ENCODE measurements at regions not wholly inside any gene's neighbourhood (a gene's known extent, or its start where the extent isn't known, plus 50 kb on each side); places are given as distances from the start of the nearest gene placed in this dataset.

GRCh38 chr1:96349896-96350295, 371.7 kb upstream of the PTBP2 start:
- no peak for DNase-seq
- Histone ChIP-seq H3K36me3 (no peaks in the 10 kb centered on the region), H3K27ac (no peak overlapping the region), H3K4me3 (no peak overlapping the region), H3K9me3 (no peaks in the 10 kb centered on the region), H3K27me3 (no peaks in the 10 kb centered on the region), H3K4me1 (no peaks in the 10 kb centered on the region)
- WGBS, 2 donors (ENCODE audit: low coverage in 1 of 2), result 78% methylated on average over 4 of the region's 4 CpGs; no CpG with 5 or more reads in 1 of the 2 donors
- TF ChIP-seq POLR2AphosphoS5 (IDR thresholded peaks at IDR 0.05), result no peak
- no peak for TF ChIP-seq EP300 (IDR thresholded peaks at IDR 0.05; ENCODE audit: low read depth)
- TF ChIP-seq POLR2A (IDR thresholded peaks at IDR 0.05), result no peak
- TF ChIP-seq CTCF (IDR thresholded peaks at IDR 0.05), result no peak
- intact Hi-C loops (cut with DNase I; ENCODE audit: low total_unique reads), result no loop called here
- in situ Hi-C loops (cut with MboI; ENCODE audit: low pct_ligation_motif_present in 1 of 4, low pct_unique_long_range_greater_than_20kb in 1 of 4, low sequenced_read_pairs in 3 of 4), result no loop called here

- WGBS, 2 donors (ENCODE audit: low coverage in 1 of 2), result 50% methylated on average over 2 of the region's 2 CpGs; no CpG with 5 or more reads in 1 of the 2 donors
- in situ Hi-C loops (cut with MboI; ENCODE audit: low pct_ligation_motif_present in 1 of 4, low pct_unique_long_range_greater_than_20kb in 1 of 4, low sequenced_read_pairs in 3 of 4), result no loop called here
- no peaks in the 10 kb centered on the region for H3K9me3 ChIP-seq
Observed at GRCh38 chr1:96352733-96353132, 368.9 kb upstream of the PTBP2 start.

GRCh38 chr1:96355521-96355920, 366.1 kb upstream of the PTBP2 start:
- Histone ChIP-seq H3K9me3 (no peaks in the 10 kb centered on the region), H3K27ac (no peak overlapping the region), H3K4me1 (no peaks in the 10 kb centered on the region), H3K4me3 (no peak overlapping the region), H3K36me3 (no peaks in the 10 kb centered on the region), H3K27me3 (no peaks in the 10 kb centered on the region)
- 64 to 70% methylated on average over 4 to 6 of the region's 6 CpGs for WGBS, 2 donors (ENCODE audit: low coverage in 1 of 2)
- intact Hi-C loops (cut with DNase I; ENCODE audit: low total_unique reads) (no loop called here), in situ Hi-C loops (cut with MboI; ENCODE audit: low pct_ligation_motif_present in 1 of 4, low pct_unique_long_range_greater_than_20kb in 1 of 4, low sequenced_read_pairs in 3 of 4) (no loop called here)
- DNase-seq, result no peak
- TF ChIP-seq EP300 (IDR thresholded peaks at IDR 0.05; ENCODE audit: low read depth) (no peak), CTCF (IDR thresholded peaks at IDR 0.05) (no peak), POLR2AphosphoS5 (IDR thresholded peaks at IDR 0.05) (no peak), POLR2A (IDR thresholded peaks at IDR 0.05) (no peak)

More at GRCh38 chr1:96352733-96353132, 368.9 kb upstream of the PTBP2 start:
- H3K4me3 ChIP-seq, result no peak overlapping the region
- no peaks in the 10 kb centered on the region for H3K36me3 ChIP-seq
- no peaks in the 10 kb centered on the region for H3K27me3 ChIP-seq
- H3K4me1 ChIP-seq, result no peaks in the 10 kb centered on the region
- no peak overlapping the region for H3K27ac ChIP-seq
- no peak for DNase-seq
- TF ChIP-seq CTCF (IDR thresholded peaks at IDR 0.05) (no peak), POLR2A (IDR thresholded peaks at IDR 0.05) (no peak)
- intact Hi-C loops (cut with DNase I; ENCODE audit: low total_unique reads), result no loop called here

GRCh38 chr1:96355961-96356360, 365.6 kb upstream of the PTBP2 start:
- H3K27me3 ChIP-seq, result no peaks in the 10 kb centered on the region
- 86 to 93% methylated on average over 1 to 2 of the region's 2 CpGs for WGBS, 2 donors (ENCODE audit: low coverage in 1 of 2)
- no peaks in the 10 kb centered on the region for H3K4me1 ChIP-seq
- no peak overlapping the region for H3K4me3 ChIP-seq
- H3K36me3 ChIP-seq, result no peaks in the 10 kb centered on the region
- H3K9me3 ChIP-seq, result no peaks in the 10 kb centered on the region
- DNase-seq, result no peak
- intact Hi-C loops (cut with DNase I; ENCODE audit: low total_unique reads), result no loop called here
- in situ Hi-C loops (cut with MboI; ENCODE audit: low pct_ligation_motif_present in 1 of 4, low pct_unique_long_range_greater_than_20kb in 1 of 4, low sequenced_read_pairs in 3 of 4), result no loop called here
- H3K27ac ChIP-seq, result no peak overlapping the region
- no peak for TF ChIP-seq POLR2AphosphoS5 (IDR thresholded peaks at IDR 0.05)
- no peak for TF ChIP-seq POLR2A (IDR thresholded peaks at IDR 0.05)
- no peak for TF ChIP-seq CTCF (IDR thresholded peaks at IDR 0.05)
- TF ChIP-seq EP300 (IDR thresholded peaks at IDR 0.05; ENCODE audit: low read depth), result no peak
